ENCODE measurements at regions not wholly inside any gene's neighbourhood (a gene's known extent, or its start where the extent isn't known, plus 50 kb on each side); places are given as distances from the start of the nearest gene placed in this dataset.

DNA sequence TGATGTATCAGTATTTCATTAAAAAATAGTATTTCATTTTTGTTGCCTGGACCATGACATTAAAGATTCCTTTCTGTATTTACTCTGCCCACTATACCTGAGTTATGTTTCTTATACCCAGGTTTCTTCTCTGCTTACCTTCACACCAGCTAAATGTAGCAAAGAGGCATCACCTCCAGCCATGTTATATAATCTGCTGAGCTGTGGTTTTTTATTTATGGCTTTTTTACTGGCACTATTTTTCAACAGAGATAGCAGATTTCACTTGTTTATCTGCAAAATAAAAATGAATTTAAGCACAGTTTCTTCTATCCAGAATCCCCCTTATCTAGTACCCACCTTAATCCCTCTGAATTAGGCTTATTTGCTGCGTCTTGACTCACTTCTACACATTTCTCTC lies 979.0 kb upstream of the MAN1A1 start:
- intact Hi-C loops (cut with micrococcal nuclease), result no loop called here
- ChIA-PET POLR2A (ENCODE audit: unreplicated experiment) (no interaction called here), CTCF (no interaction called here)
- Histone ChIP-seq H3K79me1 (ENCODE audit: low read depth in 1 of 2, low read length in 2 of 2) (no peaks in the 10 kb centered on the region), H3K27me3 (ENCODE audit: control insufficient read depth, insufficient read depth, low read length) (no peaks in the 10 kb centered on the region), H2AK5ac (ENCODE audit: low read depth, low read length) (no peak overlapping the region), H3K4me3 (ENCODE audit: insufficient read depth, low read depth, low read length) (no peak overlapping the region), H3K4me2 (ENCODE audit: low read depth, low read length) (no peak overlapping the region), H2BK5ac (ENCODE audit: low read depth, low read length, poor library complexity, severe bottlenecking) (no peak overlapping the region), H4K20me1 (ENCODE audit: insufficient read depth, low read length) (no peaks in the 10 kb centered on the region), H3K4ac (ENCODE audit: low read depth, low read length) (no peak overlapping the region), H3K14ac (replicated peaks; ENCODE audit: low read depth, low read length) (no peak overlapping the region), H2AFZ (replicated peaks; ENCODE audit: low read length, poor library complexity) (no peak overlapping the region), H3K9me3 (ENCODE audit: control insufficient read depth, insufficient read depth, low read length) (peaks cover 4% of the 10 kb centered on the region; the same call in 1 of the 2 replicates), H3K23ac (ENCODE audit: low read depth, low read length) (no peak overlapping the region), H3K18ac (ENCODE audit: low read depth, low read length) (no peak overlapping the region), H2BK120ac (ENCODE audit: low read depth, low read length) (no peak overlapping the region), H3K4me1 (ENCODE audit: control insufficient read depth, insufficient read depth, low read length) (no peaks in the 10 kb centered on the region), H3K27ac (ENCODE audit: insufficient read depth, low read length) (no peak overlapping the region), H3K36me3 (ENCODE audit: control insufficient read depth, insufficient read depth, low read length) (no peaks in the 10 kb centered on the region), H4K5ac (ENCODE audit: low read depth, low read length) (no peak overlapping the region), H2AK9ac (replicated peaks; ENCODE audit: low read depth, low read length, poor library complexity) (no peak overlapping the region), H4K91ac (ENCODE audit: insufficient read depth, low read depth, low read length) (no peak overlapping the region), H2BK15ac (ENCODE audit: low read depth, low read length) (no peak overlapping the region), H3K9ac (ENCODE audit: low read depth, low read length) (no peak overlapping the region), H4K8ac (ENCODE audit: low read depth in 2 of 2, low read length in 2 of 2) (no peak overlapping the region), H2BK20ac (ENCODE audit: low read depth, low read length) (no peak overlapping the region), H3K9me1 (ENCODE audit: insufficient read depth, low read length) (no peaks in the 10 kb centered on the region), H3K56ac (ENCODE audit: extremely low read depth, insufficient read depth, low read length) (no peak overlapping the region)
- DNase-seq (no peak), ATAC-seq (ENCODE audit: low read depth) (no peak)
- in situ Hi-C loops (cut with MboI; ENCODE audit: low sequenced_read_pairs), result no loop called here
- no TSS peak for BruUV-seq (replicated peaks)
- dilution Hi-C loops (cut with HindIII; ENCODE audit: low sequenced_read_pairs, unreplicated experiment), result no loop called here
- TF ChIP-seq NFE2L2 (IDR thresholded peaks at IDR 0.05; ENCODE audit: low read depth, low read length) (no peak), MAFK (IDR thresholded peaks at IDR 0.05; ENCODE audit: low read depth, low read length) (0 out of 2 replicates have a peak, but pooled peaks have one; percentile 17)
- no CpG with 5 or more reads among the region's 1 CpG for WGBS, 2 experiments (ENCODE audit: extremely low coverage in 2 of 2, insufficient read length in 1 of 2)

Data from IMR-90 (cell line).